GM12892 (cell line): ENCODE measurements at regions not wholly inside any gene's neighbourhood (a gene's known extent, or its start where the extent isn't known, plus 50 kb on each side); places are given as distances from the start of the nearest gene placed in this dataset.
"Not testable (repeated sequence)": the region's sequence is repeated elsewhere in the genome, so short reads cannot be mapped to it uniquely, and the experiment has no call there.

Experiments
- DNase-seq: peaks from one replicate; pipeline ENCODE4 v3.0.0; 2011; ENCODE audit not compliant: insufficient read length
- FAIRE-seq: peaks from 2 replicates; lab custom pipeline; 2011; peaks lifted over from hg19 to GRCh38; lab: Jason Lieb, UNC
- POLR2A ChIP-seq: IDR thresholded peaks from 2 replicates; pipeline ENCODE4 v1.6.1; 2011; ENCODE audit warnings: low read depth, low read length, control low read depth
- POLR2AphosphoS5 ChIP-seq: IDR thresholded peaks from 2 replicates; pipeline ENCODE4 v1.6.1; 2011; ENCODE audit warnings: low read depth, low read length, control low read depth
- TAF1 ChIP-seq: IDR thresholded peaks from 2 replicates; pipeline ENCODE4 v1.6.1; 2011; ENCODE audit warnings: low read depth, mild to moderate bottlenecking, control low read depth, low read length, borderline replicate concordance

GRCh38 chr13:50133358-50133953 lies 118.2 kb downstream of the KCNRG start:
- DNase-seq (no peak), FAIRE-seq (no peak)
- no peak for TF ChIP-seq TAF1
- TF ChIP-seq POLR2A: no peak
- TF ChIP-seq POLR2AphosphoS5: no peak

GRCh38 chr13:50136226-50136625 lies 121.0 kb downstream of the KCNRG start:
- DNase-seq (no peak), FAIRE-seq (no peak)
- no peak for TF ChIP-seq TAF1
- TF ChIP-seq POLR2AphosphoS5: no peak
- no peak for TF ChIP-seq POLR2A

- DNase-seq (no peak), FAIRE-seq (no peak)
Observed at GRCh38 chr13:50136678-50137077, 121.4 kb downstream of the KCNRG start.

GRCh38 chr13:50139435-50139934 lies 124.2 kb downstream of the KCNRG start:
- FAIRE-seq, DNase-seq: not testable (repeated sequence)

More at GRCh38 chr13:50136678-50137077, 121.4 kb downstream of the KCNRG start:
- no peak for TF ChIP-seq POLR2AphosphoS5
- TF ChIP-seq TAF1: no peak

- TF ChIP-seq TAF1: no peak
- no peak for TF ChIP-seq POLR2A
- TF ChIP-seq POLR2AphosphoS5: no peak
- DNase-seq: no peak
- FAIRE-seq: no peak
Observed at GRCh38 chr13:50140153-50140552, 124.9 kb downstream of the KCNRG start.

GRCh38 chr13:50140581-50141374 lies 125.5 kb downstream of the KCNRG start:
- DNase-seq (no peak), FAIRE-seq (no peak)
- TF ChIP-seq TAF1: no peak
- TF ChIP-seq POLR2A: no peak
- no peak for TF ChIP-seq POLR2AphosphoS5

- TF ChIP-seq TAF1 (no peak), POLR2A (no peak), POLR2AphosphoS5 (no peak)
- FAIRE-seq: no peak
- no peak for DNase-seq
Observed at GRCh38 chr13:50141375-50141975, 126.2 kb downstream of the KCNRG start.

- TF ChIP-seq POLR2A (no peak), POLR2AphosphoS5 (no peak), TAF1 (no peak)
- DNase-seq: no peak
- no peak for FAIRE-seq
Observed at GRCh38 chr13:50144246-50145160, 129.3 kb downstream of the KCNRG start.

- no peak for FAIRE-seq
- no peak for DNase-seq
- TF ChIP-seq TAF1: no peak
- no peak for TF ChIP-seq POLR2AphosphoS5
Observed at GRCh38 chr13:50149214-50149613, 134.0 kb downstream of the KCNRG start.

GRCh38 chr13:50149932-50150331 lies 134.7 kb downstream of the KCNRG start:
- DNase-seq (no peak), FAIRE-seq (no peak)
- TF ChIP-seq POLR2AphosphoS5 (no peak), TAF1 (no peak), POLR2A (no peak)

GRCh38 chr13:50152224-50152623 lies 137.0 kb downstream of the KCNRG start:
- DNase-seq (no peak), FAIRE-seq (no peak)
- TF ChIP-seq POLR2A: no peak
- no peak for TF ChIP-seq TAF1
- no peak for TF ChIP-seq POLR2AphosphoS5
